DOHH2 (cell line): ENCODE measurements at regions not wholly inside any gene's neighbourhood (a gene's known extent, or its start where the extent isn't known, plus 50 kb on each side); places are given as distances from the start of the nearest gene placed in this dataset.

Experiments used
- CTCF ChIP-seq: fragments of 200-600 bp; sonication (generic); IDR thresholded peaks from one replicate; pipeline ENCODE4 v1.5.1; 2014; ENCODE audit warnings: antibody characterized with exemption, mild to moderate bottlenecking, low read depth, low read length; ENCODE audit not compliant: poor library complexity, severe bottlenecking
- EZH2phosphoT487 ChIP-seq: fragments of 200-600 bp; sonication (generic); IDR thresholded peaks from 2 replicates; pipeline ENCODE4 v1.6.1; 2017; ENCODE audit warnings: borderline replicate concordance, mild to moderate bottlenecking, antibody characterized with exemption, low read length, moderate library complexity, mixed read lengths

- TF ChIP-seq CTCF, result no peak
- TF ChIP-seq EZH2phosphoT487, result no peak
Observed at GRCh38 chr3:168655611-168656010, 559.9 kb upstream of the GOLIM4 start.
